ENCODE measurements at regions not wholly inside any gene's neighbourhood (a gene's known extent, or its start where the extent isn't known, plus 50 kb on each side); places are given as distances from the start of the nearest gene placed in this dataset.
"Not testable (repeated sequence)": the region's sequence is repeated elsewhere in the genome, so short reads cannot be mapped to it uniquely, and the experiment has no call there.

DNA sequence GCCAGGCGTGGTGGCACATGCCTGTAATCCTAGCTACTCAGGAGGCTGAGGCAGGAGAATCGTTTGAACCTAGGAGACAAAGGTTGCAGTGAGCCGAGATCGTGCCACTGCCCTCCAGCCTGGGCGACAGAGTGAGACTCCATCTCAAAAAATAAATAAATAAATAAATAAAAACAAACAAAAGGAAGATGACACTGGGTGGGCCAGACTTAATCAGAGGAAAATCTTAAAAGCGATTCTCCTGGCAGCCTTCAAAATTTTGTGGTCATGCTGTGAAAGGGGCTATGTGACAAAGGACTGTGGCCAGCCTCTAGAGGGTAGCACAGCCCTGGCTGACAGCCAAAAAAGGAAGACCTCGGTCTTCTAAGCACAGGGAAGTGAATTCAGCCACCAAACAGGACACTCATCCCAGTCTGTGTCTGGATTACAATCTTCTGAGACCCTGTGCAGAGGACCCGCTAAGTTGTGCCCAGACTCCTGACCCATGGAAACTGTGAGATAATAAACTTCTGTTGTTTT lies 391.1 kb downstream of the CNTNAP4 start:
- no peaks in the 10 kb centered on the region for H3K36me3 Mint-ChIP-seq (ENCODE audit: low read depth)
- H3K27me3 Mint-ChIP-seq (ENCODE audit: low read depth): no peaks in the 10 kb centered on the region
- intact Hi-C loops (cut with micrococcal nuclease): no loop called here
- H3K4me1 Mint-ChIP-seq (ENCODE audit: low read depth): no peaks in the 10 kb centered on the region
- no peak overlapping the region for H3K27ac Mint-ChIP-seq
- CTCF ChIA-PET: no interaction called here
- no peak for DNase-seq
- H3K4me3 Mint-ChIP-seq: no peak overlapping the region
- H3K9me3 Mint-ChIP-seq: no peaks in the 10 kb centered on the region

DNA sequence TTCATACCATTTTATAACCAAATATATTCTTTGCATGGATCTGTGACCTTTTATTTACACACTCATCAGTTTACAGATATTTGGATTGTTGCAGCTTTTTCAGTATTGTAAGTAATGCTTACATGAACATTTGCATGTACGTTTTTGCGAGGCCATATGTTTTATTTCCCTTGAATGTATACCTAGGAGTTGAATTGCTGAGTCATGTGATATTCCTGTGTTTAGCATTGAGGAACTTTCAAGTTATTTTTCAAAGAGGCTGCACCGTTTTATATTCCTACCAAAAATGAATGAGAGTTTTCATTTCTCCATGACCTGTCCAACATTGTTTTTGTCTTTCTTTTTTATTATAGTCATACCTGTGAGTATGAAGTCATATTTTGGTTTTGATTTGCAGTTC lies 392.1 kb downstream of the CNTNAP4 start:
- intact Hi-C loops (cut with micrococcal nuclease): no loop called here
- CTCF ChIA-PET: no interaction called here
- H3K4me1 Mint-ChIP-seq (ENCODE audit: low read depth): no peaks in the 10 kb centered on the region
- no peak for DNase-seq
- H3K27ac Mint-ChIP-seq: no peak overlapping the region
- no peaks in the 10 kb centered on the region for H3K9me3 Mint-ChIP-seq
- no peaks in the 10 kb centered on the region for H3K27me3 Mint-ChIP-seq (ENCODE audit: low read depth)
- no peaks in the 10 kb centered on the region for H3K36me3 Mint-ChIP-seq (ENCODE audit: low read depth)
- no peak overlapping the region for H3K4me3 Mint-ChIP-seq

DNA sequence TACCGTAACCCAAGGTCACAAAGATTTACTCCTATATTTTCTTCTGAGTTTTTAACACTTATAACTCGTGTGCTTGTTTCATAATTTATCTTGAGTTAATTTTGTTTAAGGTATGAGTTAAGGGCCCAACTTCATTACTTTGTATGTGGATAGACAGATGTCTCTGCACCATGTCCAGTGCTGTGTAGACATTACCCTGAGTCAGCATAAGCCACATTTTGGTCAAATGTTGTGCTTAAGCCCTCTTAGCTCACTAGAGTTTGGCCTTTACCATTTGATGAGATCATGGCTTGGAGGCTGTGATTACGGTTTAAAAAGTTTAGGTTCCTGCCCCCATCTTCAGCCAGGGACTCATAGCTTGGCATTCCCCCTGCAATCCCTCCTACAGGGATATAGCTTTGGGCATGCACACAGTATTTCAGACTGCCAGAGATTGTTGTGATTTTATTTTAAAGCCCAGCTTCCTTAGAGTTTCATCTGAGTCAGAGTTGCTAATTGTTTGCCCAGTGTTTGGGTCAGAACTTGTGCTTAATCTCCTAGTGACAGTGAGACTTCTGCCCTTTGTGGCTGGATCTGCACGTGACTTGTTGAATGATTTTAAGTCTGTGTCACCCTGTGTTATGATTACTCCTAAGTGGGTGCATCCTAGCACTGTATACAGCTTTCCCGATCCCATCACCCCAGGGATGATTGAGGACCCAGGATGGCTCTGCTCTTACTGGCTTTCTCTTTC lies 393.1 kb downstream of the CNTNAP4 start:
- no peak overlapping the region for H3K27ac Mint-ChIP-seq
- H3K4me1 Mint-ChIP-seq (ENCODE audit: low read depth): no peaks in the 10 kb centered on the region
- intact Hi-C loops (cut with micrococcal nuclease): no loop called here
- CTCF ChIA-PET: no interaction called here
- no peaks in the 10 kb centered on the region for H3K9me3 Mint-ChIP-seq
- H3K36me3 Mint-ChIP-seq (ENCODE audit: low read depth): no peaks in the 10 kb centered on the region
- H3K27me3 Mint-ChIP-seq (ENCODE audit: low read depth): no peaks in the 10 kb centered on the region
- H3K4me3 Mint-ChIP-seq: no peak overlapping the region
- DNase-seq: no peak

DNA sequence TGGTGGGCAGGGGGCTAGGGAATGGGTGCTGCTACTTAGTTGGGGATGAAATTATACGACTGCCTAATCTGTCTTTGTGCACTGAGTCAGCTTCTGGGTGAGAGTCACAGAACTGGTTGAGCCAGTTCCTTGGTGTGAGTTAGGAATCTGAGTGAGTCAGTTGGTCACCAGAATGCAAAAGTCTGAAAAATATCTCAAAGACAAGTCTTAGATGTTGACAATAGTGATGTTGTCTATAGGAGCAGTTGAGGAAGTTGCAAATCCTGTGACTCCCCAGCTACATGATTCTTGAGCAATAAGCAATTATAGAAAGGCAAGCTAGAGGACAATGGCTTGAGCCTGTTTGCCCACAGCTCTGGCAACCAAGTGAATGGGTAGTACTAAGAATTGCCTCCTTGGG lies 399.2 kb downstream of the CNTNAP4 start:
- Mint-ChIP-seq H3K4me3 (no peak overlapping the region), H3K27me3 (ENCODE audit: low read depth) (no peaks in the 10 kb centered on the region), H3K4me1 (ENCODE audit: low read depth) (no peaks in the 10 kb centered on the region), H3K9me3 (no peaks in the 10 kb centered on the region), H3K27ac (no peak overlapping the region), H3K36me3 (ENCODE audit: low read depth) (no peaks in the 10 kb centered on the region)
- CTCF ChIA-PET: no interaction called here
- intact Hi-C loops (cut with micrococcal nuclease): no loop called here
- DNase-seq: no peak

DNA sequence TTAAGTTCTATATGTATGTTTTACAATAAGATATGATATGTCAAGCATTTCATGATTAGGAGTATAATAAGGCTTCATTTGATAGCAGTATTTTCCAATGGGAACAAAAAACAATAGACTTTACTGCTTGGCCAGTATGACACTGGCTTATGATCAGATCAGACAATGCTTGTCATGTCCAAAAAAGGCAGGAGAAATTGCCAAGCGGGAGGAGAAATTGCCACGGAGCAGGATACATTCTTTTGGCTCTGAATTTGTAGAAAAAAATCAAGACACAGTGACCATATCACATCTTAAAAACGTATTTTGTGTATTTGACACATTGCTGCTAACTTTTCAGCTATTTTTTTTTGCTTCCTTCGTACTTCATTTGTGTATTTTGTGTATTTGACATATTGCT lies 404.1 kb downstream of the CNTNAP4 start:
- Mint-ChIP-seq H3K27me3 (ENCODE audit: low read depth) (no peaks in the 10 kb centered on the region), H3K4me3 (no peak overlapping the region), H3K9me3 (peaks cover 1% of the 10 kb centered on the region), H3K36me3 (ENCODE audit: low read depth) (no peaks in the 10 kb centered on the region), H3K4me1 (ENCODE audit: low read depth) (no peaks in the 10 kb centered on the region), H3K27ac (no peak overlapping the region)
- CTCF ChIA-PET: no interaction called here
- intact Hi-C loops (cut with micrococcal nuclease): no loop called here
- DNase-seq: no peak

DNA sequence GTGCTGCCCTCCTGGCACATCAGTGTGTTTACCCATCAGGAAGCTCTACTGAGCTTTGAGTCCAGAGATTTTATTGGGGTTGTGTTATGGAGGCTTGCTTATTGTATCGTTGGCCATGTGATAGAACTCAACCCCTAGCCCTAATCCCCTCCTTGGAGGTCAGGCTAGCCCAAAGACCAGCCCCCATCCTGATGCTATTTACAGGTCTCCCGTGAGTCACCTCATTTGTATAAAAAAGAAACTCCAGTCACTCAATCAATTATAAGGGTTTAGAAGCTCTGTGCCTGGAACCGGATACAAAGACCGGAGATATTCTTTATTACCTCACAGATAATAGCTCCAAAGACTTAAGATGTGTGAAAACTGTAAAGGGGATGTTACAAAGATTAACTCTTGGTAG lies 405.9 kb downstream of the CNTNAP4 start:
- DNase-seq: no peak
- CTCF ChIA-PET: no interaction called here
- Mint-ChIP-seq H3K9me3 (peaks cover 1% of the 10 kb centered on the region), H3K27ac (no peak overlapping the region), H3K4me1 (ENCODE audit: low read depth) (no peaks in the 10 kb centered on the region), H3K4me3 (no peak overlapping the region), H3K36me3 (ENCODE audit: low read depth) (no peaks in the 10 kb centered on the region), H3K27me3 (ENCODE audit: low read depth) (no peaks in the 10 kb centered on the region)
- intact Hi-C loops (cut with micrococcal nuclease): no loop called here

DNA sequence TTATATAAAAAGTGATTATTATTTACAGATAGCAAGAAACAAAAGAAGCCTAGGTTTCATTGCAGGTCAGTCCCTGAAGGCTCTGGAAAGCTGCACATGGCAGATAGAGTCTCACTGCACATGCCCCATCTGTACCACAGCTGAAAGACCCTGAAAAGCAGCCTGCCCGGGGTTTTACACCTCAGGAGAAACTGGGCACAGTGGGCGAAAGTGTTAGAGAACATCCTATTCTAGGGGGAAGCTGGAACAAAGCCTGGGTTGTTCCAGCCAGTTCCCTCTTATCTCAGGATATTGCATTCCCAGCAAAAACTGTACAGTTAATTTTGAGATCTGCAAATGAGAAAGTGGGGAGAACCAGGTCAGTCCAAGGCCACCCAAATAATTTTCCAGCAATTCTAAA lies 419.7 kb downstream of the CNTNAP4 start:
- H3K27ac Mint-ChIP-seq: no peak overlapping the region
- no peaks in the 10 kb centered on the region for H3K36me3 Mint-ChIP-seq (ENCODE audit: low read depth)
- CTCF ChIA-PET: no interaction called here
- DNase-seq: no peak
- no peaks in the 10 kb centered on the region for H3K9me3 Mint-ChIP-seq
- intact Hi-C loops (cut with micrococcal nuclease): no loop called here
- H3K4me3 Mint-ChIP-seq: no peak overlapping the region
- H3K27me3 Mint-ChIP-seq (ENCODE audit: low read depth): no peaks in the 10 kb centered on the region
- no peaks in the 10 kb centered on the region for H3K4me1 Mint-ChIP-seq (ENCODE audit: low read depth)

DNA sequence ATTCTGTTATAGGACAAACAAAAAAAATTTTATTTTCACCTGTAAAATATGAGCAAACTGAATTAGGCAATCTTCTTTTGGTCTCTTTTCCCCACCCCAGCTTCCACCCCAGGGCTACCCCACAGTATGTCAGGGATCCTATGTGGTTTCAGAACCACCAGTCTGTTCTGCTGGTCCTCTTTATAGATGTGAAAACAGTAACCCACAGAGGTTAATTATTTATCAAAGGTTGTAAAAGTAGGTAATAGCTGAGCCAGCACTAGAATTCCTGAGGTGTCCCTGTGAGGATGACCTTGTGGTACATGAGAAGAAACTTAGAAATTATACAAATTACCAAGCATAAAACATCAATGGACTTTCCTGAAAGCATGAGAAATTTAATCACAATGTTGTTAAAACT lies 428.7 kb downstream of the CNTNAP4 start:
- H3K4me1 Mint-ChIP-seq (ENCODE audit: low read depth): no peaks in the 10 kb centered on the region
- no peaks in the 10 kb centered on the region for H3K36me3 Mint-ChIP-seq (ENCODE audit: low read depth)
- H3K4me3 Mint-ChIP-seq: no peak overlapping the region
- H3K27ac Mint-ChIP-seq: no peak overlapping the region
- DNase-seq: no peak
- intact Hi-C loops (cut with micrococcal nuclease): no loop called here
- CTCF ChIA-PET: no interaction called here
- no peaks in the 10 kb centered on the region for H3K27me3 Mint-ChIP-seq (ENCODE audit: low read depth)
- H3K9me3 Mint-ChIP-seq: peaks cover 2% of the 10 kb centered on the region

DNA sequence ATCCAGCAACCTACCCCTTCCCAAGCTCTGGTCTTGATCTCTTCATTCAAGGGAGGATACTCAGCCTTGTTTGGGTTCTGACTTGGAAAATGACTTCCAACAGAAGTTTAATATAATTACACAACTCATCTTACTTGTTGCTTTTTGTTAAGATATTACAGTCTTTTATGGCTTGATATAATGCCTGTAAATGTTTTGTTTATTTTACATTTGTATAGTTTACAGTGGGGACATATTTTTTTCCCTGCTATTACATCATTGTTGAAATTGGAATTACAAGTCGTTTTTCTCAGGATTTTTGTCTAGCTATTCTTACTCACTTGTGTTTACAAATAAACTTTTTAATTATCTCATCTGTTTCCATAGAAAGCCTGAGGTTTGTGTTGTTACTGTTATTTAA lies 436.0 kb downstream of the CNTNAP4 start:
- intact Hi-C loops (cut with micrococcal nuclease): no loop called here
- Mint-ChIP-seq H3K27me3 (ENCODE audit: low read depth) (no peaks in the 10 kb centered on the region), H3K4me1 (ENCODE audit: low read depth) (no peaks in the 10 kb centered on the region), H3K36me3 (ENCODE audit: low read depth) (no peaks in the 10 kb centered on the region), H3K27ac (no peak overlapping the region), H3K4me3 (no peak overlapping the region), H3K9me3 (peaks cover 4% of the 10 kb centered on the region)
- CTCF ChIA-PET: no interaction called here
- DNase-seq: no peak

DNA sequence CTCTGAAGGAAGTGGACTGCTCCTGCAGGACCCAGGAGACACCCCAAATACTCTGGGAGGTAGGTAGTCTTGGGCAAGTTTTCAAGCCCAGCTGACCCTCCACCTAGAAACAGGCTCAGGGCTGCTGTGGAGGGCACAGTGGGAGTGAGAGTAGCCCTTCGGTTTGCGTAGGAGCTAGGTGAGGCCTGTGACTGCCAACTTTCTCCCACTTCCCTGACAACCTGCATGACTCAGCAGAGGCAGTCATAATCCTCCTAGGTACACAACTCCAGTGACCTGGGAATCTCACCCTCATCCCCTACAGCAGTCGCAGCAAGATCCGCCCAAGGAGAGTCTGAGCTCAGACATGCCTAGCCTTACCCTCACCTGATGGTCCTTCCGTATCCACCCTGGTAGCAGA lies 439.1 kb downstream of the CNTNAP4 start:
- H3K36me3 Mint-ChIP-seq (ENCODE audit: low read depth); DNase-seq; H3K4me3 Mint-ChIP-seq; CTCF ChIA-PET; intact Hi-C loops (cut with micrococcal nuclease); H3K27ac Mint-ChIP-seq; H3K4me1 Mint-ChIP-seq (ENCODE audit: low read depth); H3K27me3 Mint-ChIP-seq (ENCODE audit: low read depth): not testable (repeated sequence)
- H3K9me3 Mint-ChIP-seq: peaks cover 12% of the 10 kb centered on the region

DNA sequence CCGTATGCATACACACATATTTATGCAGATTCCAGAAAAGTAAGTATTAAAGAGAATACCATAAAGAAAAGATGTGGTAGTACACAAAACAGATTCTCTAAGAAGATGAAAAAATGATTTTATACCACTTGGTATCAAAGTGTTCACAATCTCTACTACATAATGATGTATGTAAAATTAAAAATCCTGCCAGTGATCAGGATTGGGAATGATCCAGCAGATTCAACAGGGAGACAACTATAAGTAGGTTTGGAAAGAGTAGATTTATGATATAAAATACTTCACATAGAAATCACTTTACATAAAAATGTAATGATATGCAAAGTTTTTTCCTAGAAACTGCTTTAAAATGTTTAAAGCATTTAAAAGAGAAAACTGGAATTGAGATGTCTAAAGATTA lies 447.0 kb downstream of the CNTNAP4 start:
- intact Hi-C loops (cut with micrococcal nuclease): no loop called here
- Mint-ChIP-seq H3K9me3 (peaks cover 4% of the 10 kb centered on the region), H3K27me3 (ENCODE audit: low read depth) (no peaks in the 10 kb centered on the region), H3K36me3 (ENCODE audit: low read depth) (no peaks in the 10 kb centered on the region), H3K4me1 (ENCODE audit: low read depth) (no peaks in the 10 kb centered on the region), H3K4me3 (no peak overlapping the region), H3K27ac (no peak overlapping the region)
- CTCF ChIA-PET: no interaction called here
- DNase-seq: no peak

DNA sequence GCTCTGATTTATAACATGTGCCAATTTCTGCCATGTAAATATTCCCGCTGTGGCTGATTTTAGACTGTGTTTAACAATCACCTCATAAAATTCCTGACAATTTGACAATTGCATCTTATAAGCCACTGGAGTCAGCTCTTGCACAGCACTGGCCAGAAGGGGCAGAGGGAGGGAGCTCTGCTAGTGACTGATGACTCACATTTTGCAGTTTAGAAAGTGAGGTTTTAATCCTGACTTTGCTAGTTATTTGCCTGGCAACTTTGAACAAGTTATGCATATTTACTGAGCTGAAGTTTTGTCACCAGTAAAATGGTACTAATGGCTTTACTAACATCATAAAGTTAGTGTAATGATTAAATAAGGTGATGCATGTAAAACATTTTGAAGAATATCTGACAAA lies 452.3 kb downstream of the CNTNAP4 start:
- H3K4me3 Mint-ChIP-seq: no peak overlapping the region
- DNase-seq: no peak
- no peaks in the 10 kb centered on the region for H3K9me3 Mint-ChIP-seq
- CTCF ChIA-PET: no interaction called here
- no peak overlapping the region for H3K27ac Mint-ChIP-seq
- intact Hi-C loops (cut with micrococcal nuclease): no loop called here
- no peaks in the 10 kb centered on the region for H3K27me3 Mint-ChIP-seq (ENCODE audit: low read depth)
- H3K36me3 Mint-ChIP-seq (ENCODE audit: low read depth): no peaks in the 10 kb centered on the region
- no peaks in the 10 kb centered on the region for H3K4me1 Mint-ChIP-seq (ENCODE audit: low read depth)

DNA sequence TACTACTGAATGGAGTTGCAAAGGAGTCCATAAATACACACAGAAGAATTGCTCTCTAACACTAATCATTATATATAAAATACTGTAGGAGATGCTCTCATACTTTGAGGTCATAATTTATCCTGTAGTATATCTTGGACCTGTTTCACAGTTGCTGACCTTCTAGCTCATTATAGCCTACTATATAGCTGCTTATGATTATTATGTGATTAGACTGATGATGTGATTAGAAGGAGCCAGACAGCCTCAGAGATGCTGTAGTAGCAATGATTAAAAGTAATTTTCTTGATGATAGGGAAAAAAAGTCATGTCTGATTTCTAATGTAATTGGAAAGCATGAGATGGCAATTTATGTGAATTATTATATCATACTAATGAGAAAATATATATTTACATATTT lies 455.7 kb downstream of the CNTNAP4 start:
- H3K27ac Mint-ChIP-seq: no peak overlapping the region
- no peaks in the 10 kb centered on the region for H3K4me1 Mint-ChIP-seq (ENCODE audit: low read depth)
- intact Hi-C loops (cut with micrococcal nuclease): no loop called here
- no peaks in the 10 kb centered on the region for H3K36me3 Mint-ChIP-seq (ENCODE audit: low read depth)
- H3K4me3 Mint-ChIP-seq: no peak overlapping the region
- no peaks in the 10 kb centered on the region for H3K27me3 Mint-ChIP-seq (ENCODE audit: low read depth)
- peaks cover 2% of the 10 kb centered on the region for H3K9me3 Mint-ChIP-seq
- CTCF ChIA-PET: interaction anchor here (0.7 kb wide), 1 partner anchor 437 kb away, joined by 3 read pairs; no protein-coding TSS in a partner anchor
- DNase-seq: no peak
